ENCODE measurements at regions not wholly inside any gene's neighbourhood (a gene's known extent, or its start where the extent isn't known, plus 50 kb on each side); places are given as distances from the start of the nearest gene placed in this dataset.

DNA sequence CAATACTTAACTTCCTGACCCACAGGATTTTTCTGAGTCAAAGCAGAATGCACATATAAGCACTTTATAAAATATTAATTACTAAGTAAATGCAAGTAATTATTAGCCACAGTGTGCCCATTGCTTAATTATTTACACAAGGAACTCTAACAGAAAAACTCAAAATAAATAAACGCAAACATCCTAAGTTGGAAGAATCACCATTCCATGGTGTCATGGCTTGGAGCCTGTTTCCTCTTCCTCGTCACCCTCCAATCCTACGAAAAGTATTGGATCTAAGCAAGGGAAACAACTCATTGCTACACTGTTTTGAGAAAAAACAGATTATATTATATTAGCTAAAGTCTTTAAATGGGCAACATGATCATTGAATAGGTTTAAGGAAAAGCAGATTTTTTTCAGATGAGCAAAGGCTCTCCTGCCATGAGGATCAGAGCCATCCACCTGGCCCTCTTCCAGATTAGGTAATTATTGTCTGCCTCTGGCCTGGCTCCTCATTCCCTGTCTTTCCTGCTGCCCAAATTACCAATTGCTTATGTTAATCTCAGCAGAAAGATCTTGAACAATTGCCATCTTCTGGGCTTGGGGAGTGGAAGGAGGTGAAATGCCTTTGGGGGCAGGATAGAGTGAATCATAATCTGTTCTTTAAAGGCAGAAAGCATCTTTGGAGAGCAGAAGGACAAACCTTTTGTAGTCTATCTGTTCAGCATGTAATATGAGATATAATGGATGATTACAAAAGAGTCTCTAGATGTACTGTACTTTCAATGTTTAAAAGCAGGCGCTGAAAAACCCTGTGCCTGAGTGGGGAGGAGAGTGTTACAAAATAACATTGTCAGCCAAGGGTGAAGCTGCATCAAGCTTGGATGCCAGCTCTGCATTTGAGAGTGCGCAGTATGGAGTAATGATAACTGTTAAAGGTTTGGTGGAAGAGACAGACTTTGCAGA, 121.2 kb downstream of the DUSP10 start:
- no peak for DNase-seq
- in situ Hi-C loops (cut with HindIII; ENCODE audit: low pct_ligation_motif_present, low pct_unique_long_range_greater_than_20kb, low sequenced_read_pairs) = no loop called here

DNA sequence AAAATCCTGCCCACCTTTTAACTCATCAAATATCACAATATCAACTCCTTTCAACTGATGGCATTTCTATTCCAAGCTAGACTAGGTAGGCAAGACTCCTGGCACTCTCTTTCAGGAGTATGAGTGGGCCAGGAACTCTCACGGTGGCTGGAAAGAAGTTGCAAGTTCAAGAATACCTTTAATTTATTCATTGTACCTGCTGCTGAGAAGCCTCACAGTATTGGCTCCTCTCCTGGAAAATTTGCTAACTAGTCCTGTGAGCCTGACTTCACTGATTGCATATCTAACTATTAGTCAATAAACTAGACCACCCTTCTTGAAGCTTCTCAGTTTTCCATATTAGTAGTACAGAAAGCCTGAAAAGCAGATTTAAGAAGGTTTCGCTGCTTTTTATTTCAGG, 120.2 kb downstream of the DUSP10 start:
- no peak for DNase-seq
- in situ Hi-C loops (cut with HindIII; ENCODE audit: low pct_ligation_motif_present, low pct_unique_long_range_greater_than_20kb, low sequenced_read_pairs) = no loop called here

GRCh38 chr1:221622389-221622788, 119.5 kb downstream of the DUSP10 start:
- DNase-seq = no peak
- in situ Hi-C loops (cut with HindIII; ENCODE audit: low pct_ligation_motif_present, low pct_unique_long_range_greater_than_20kb, low sequenced_read_pairs) = no loop called here

- DNase-seq = no peak
- in situ Hi-C loops (cut with HindIII; ENCODE audit: low pct_ligation_motif_present, low pct_unique_long_range_greater_than_20kb, low sequenced_read_pairs) = no loop called here
These were observed 116.9 kb downstream of the DUSP10 start for GRCh38 chr1:221625026-221625425.

DNA sequence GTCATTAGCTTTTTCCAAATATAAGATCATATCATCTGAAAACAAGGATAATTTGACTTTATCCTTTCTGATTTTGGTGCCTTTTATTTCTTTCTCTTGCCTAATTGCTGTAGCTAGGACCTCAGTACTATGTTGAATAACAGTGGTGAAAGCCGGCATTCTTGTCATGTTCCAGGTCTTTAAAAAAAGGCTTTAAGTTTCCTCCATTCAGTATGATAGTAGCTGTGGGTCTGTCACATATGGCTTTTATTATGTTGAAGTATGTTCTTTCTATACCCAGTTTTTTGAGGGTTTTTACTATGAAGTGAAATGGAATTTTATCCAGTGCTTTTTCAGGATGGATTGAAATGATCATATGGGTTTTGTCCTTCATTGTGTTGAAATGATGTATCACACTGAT, 115.8 kb downstream of the DUSP10 start:
- in situ Hi-C loops (cut with HindIII; ENCODE audit: low pct_ligation_motif_present, low pct_unique_long_range_greater_than_20kb, low sequenced_read_pairs) = no loop called here
- no peak for DNase-seq

DNA sequence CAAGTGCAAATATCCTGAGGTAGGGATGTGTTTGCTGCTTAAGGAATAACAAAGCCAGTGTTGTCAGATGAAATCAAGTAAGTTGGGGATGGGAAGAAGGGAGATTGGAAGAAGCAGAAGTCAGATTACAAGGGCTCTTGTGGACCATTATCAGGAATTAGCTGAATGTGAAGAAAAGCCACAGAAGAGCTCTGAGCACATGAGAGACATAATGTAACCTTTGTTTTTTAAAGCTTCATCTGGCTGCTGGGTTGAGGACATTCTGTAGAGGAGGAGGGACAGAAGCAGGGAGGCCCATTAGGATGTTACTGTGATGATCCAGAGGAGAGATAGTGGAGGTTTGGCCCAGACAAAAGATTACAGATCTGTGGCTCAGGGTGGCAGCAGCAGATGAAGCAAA, 111.7 kb downstream of the DUSP10 start:
- DNase-seq = no peak
- in situ Hi-C loops (cut with HindIII; ENCODE audit: low pct_ligation_motif_present, low pct_unique_long_range_greater_than_20kb, low sequenced_read_pairs) = no loop called here

- no peak for DNase-seq
- in situ Hi-C loops (cut with HindIII; ENCODE audit: low pct_ligation_motif_present, low pct_unique_long_range_greater_than_20kb, low sequenced_read_pairs) = no loop called here
These were observed 110.3 kb downstream of the DUSP10 start for GRCh38 chr1:221631556-221631955.

DNA sequence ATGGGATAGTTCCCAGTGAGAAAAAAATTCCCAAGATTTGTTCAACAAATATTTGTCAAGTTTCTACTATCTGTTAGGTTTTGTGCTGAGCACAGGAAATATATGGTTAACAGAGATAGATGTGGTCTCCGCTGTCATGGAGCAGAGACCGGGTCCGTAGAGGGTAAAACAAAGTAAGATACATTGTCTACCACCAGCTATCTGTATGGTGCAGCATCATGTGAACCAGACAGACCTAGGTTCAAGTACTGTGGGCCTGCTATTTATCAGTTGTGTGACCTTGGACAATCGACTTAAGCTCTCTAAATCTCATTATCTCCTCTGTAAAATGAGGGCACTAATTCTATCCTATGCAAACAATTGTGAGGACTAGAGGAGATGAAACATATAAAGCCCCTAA, 109.8 kb downstream of the DUSP10 start:
- in situ Hi-C loops (cut with HindIII; ENCODE audit: low pct_ligation_motif_present, low pct_unique_long_range_greater_than_20kb, low sequenced_read_pairs) = no loop called here

DNA sequence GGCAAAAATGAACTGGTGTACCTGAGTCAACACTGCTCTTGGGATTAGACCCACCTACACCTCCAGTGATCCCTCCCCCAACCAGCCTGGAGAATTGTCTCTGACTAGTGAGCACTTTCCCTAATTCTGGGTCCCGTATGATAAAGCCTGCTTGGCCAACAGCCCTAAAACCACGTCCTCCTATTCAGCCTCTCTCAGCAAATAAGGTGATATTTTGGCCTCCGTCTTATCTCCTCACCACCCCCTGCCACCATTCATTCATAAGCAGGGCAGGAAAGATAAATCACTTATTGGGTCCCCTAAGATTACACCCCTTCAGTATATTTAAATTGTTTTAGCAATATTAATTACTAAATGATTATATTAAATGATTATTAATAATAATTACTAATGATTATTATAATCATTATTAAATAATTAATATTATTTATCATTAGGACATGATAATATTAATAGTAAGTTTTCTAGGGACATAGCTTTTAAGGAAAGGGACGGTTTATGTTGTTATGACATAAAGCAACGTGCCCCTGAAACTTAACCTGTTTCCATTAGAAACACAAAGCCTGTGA, 108.0 kb downstream of the DUSP10 start:
- in situ Hi-C loops (cut with HindIII; ENCODE audit: low pct_ligation_motif_present, low pct_unique_long_range_greater_than_20kb, low sequenced_read_pairs) = no loop called here

More for the DNA sequence above, 109.8 kb downstream of the DUSP10 start:
- no peak for DNase-seq

DNA sequence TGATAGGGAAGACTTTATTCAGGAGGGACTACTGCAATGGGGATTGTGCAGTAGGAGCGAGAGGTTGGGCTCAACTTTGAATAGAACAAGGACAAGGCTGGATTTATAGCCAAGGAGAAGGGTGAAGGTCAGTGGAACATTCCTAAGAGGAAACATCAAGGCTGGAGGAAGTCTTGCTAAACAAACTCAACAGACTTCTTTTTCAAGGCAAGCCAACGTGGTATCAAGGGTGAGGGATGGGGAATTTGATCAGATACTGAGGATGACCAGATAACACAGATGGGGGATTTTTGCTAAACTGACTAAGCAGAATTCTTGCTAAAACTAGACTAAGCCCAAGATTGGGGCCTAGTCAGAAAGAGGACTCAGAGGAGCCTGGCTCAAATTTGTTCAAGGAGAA, 107.3 kb downstream of the DUSP10 start:
- in situ Hi-C loops (cut with HindIII; ENCODE audit: low pct_ligation_motif_present, low pct_unique_long_range_greater_than_20kb, low sequenced_read_pairs) = no loop called here
- no peak for DNase-seq

More for the DNA sequence above, 108.0 kb downstream of the DUSP10 start:
- DNase-seq = no peak

DNA sequence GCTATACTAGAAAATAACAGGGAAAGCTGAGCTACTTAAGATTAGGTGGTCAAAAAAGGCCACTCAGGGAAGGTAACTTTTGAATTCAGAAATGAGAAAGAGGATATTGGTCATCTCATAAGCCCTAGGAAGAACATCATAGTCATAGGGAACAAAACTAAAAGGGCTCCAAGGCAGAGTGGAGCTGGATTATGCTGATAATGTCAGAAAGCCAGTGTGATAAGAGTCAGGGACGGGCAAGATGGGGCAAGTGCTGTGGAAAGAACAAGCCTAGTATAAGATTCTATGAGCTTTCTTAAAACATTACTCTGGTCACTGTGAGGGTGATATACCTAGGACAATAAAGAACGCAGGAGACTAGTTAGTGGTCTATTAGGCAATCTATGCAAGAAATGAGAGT, 106.6 kb downstream of the DUSP10 start:
- in situ Hi-C loops (cut with HindIII; ENCODE audit: low pct_ligation_motif_present, low pct_unique_long_range_greater_than_20kb, low sequenced_read_pairs) = no loop called here
- DNase-seq = no peak

DNA sequence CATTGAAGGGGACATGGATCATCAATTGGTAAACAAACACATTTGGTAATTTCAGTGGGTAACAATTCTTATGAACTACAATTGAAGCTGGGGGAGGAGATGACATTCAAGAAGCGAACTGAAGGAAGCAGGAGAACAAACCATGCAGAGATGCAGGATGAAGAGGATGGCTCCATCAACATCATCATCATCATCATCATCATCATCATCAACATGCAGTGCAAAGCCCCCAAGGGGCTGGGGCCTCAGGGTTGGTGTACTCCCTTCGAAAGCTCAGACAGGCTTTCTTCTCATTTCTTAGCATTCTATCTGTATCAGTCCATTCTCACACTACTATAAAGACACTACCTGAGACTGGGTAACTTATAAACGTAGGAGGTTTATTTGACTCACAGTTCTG, 105.8 kb downstream of the DUSP10 start:
- no peak for DNase-seq
- in situ Hi-C loops (cut with HindIII; ENCODE audit: low pct_ligation_motif_present, low pct_unique_long_range_greater_than_20kb, low sequenced_read_pairs) = no loop called here

DNA sequence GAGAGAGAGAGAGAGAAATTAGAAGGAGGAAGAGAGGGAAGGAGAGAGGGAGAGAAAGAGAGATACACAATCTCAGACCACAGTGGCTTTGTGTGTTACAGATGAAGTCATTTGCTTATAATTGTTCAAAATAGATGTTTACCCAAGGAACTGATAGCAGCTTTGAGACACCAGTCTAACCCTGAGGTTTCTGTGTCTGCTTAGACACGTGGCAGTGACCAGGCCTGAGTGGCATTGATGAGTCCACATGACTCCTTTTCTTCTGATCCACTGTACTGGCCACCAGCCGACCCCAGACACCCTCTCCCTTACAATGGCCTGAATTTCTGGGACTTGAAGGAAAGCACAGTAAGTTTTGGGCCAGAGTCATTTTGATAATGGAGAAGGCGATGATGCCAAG, 104.9 kb downstream of the DUSP10 start:
- in situ Hi-C loops (cut with HindIII; ENCODE audit: low pct_ligation_motif_present, low pct_unique_long_range_greater_than_20kb, low sequenced_read_pairs) = no loop called here
- DNase-seq = no peak

GRCh38 chr1:221637641-221638041, 104.2 kb downstream of the DUSP10 start:
- in situ Hi-C loops (cut with HindIII; ENCODE audit: low pct_ligation_motif_present, low pct_unique_long_range_greater_than_20kb, low sequenced_read_pairs) = no loop called here
- no peak for DNase-seq

GRCh38 chr1:221638595-221638994, 103.3 kb downstream of the DUSP10 start:
- no peak for DNase-seq
- in situ Hi-C loops (cut with HindIII; ENCODE audit: low pct_ligation_motif_present, low pct_unique_long_range_greater_than_20kb, low sequenced_read_pairs) = no loop called here

DNA sequence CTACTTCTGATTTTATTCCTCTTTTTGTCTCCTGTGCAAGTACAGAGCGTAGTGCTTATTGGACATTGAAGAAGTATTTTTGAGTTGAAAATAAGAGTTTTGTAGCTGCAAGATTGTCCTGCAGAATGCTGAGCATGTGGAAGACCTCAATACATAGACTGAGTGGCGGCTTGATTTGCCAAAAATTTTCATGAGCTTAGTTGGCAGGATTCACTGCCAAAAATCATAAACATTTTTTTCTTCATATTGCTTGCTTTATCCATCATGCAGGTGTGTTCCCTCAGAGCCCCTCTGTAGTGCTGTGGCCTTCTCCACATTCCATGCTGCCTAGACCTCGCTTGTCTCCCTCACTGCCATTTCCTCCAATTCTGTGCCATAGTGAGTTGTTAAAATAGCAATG, 100.1 kb downstream of the DUSP10 start:
- no peak for DNase-seq

GRCh38 chr1:221643404-221644144, 98.3 kb downstream of the DUSP10 start:
- in situ Hi-C loops (cut with HindIII; ENCODE audit: low pct_ligation_motif_present, low pct_unique_long_range_greater_than_20kb, low sequenced_read_pairs) = no loop called here
- DNase-seq = no peak

More for the DNA sequence above, 100.1 kb downstream of the DUSP10 start:
- in situ Hi-C loops (cut with HindIII; ENCODE audit: low pct_ligation_motif_present, low pct_unique_long_range_greater_than_20kb, low sequenced_read_pairs) = no loop called here

- DNase-seq = no peak
- in situ Hi-C loops (cut with HindIII; ENCODE audit: low pct_ligation_motif_present, low pct_unique_long_range_greater_than_20kb, low sequenced_read_pairs) = no loop called here
These were observed 97.8 kb downstream of the DUSP10 start for GRCh38 chr1:221644145-221644448.

- in situ Hi-C loops (cut with HindIII; ENCODE audit: low pct_ligation_motif_present, low pct_unique_long_range_greater_than_20kb, low sequenced_read_pairs) = no loop called here
These were observed 97.1 kb downstream of the DUSP10 start for GRCh38 chr1:221644663-221645258.

More at GRCh38 chr1:221644663-221645258, 97.1 kb downstream of the DUSP10 start:
- no peak for DNase-seq

All from ACHN (cell line).